Mucosa of descending colon (tissue), 3 donors: ENCODE measurements at regions not wholly inside any gene's neighbourhood (a gene's known extent, or its start where the extent isn't known, plus 50 kb on each side); places are given as distances from the start of the nearest gene placed in this dataset.

Experiments
- ATAC-seq: fragments of 200-7000 bp; cut with Tn5 transposase; one replicate; pipeline ENCODE4 v1.9.1; 2020; ENCODE audit warnings: mild to moderate bottlenecking, moderate library complexity
- DNase-seq, 3 donors: peaks; one replicate each; pipeline ENCODE4 v3.0.0-alpha.2; 2020
- H3K36me3 ChIP-seq: fragments of 200-600 bp; one replicate; pipeline ENCODE4 v1.8.0; 2021; ENCODE audit warnings: low read depth, mild to moderate bottlenecking
- H3K4me1 ChIP-seq: fragments of 200-600 bp; one replicate; pipeline ENCODE4 v1.8.0; 2021; ENCODE audit warnings: low read depth, mild to moderate bottlenecking
- H3K4me3 ChIP-seq: fragments of 200-600 bp; one replicate; pipeline ENCODE4 v1.8.0; 2021; ENCODE audit warnings: mild to moderate bottlenecking
- H3K9me3 ChIP-seq: fragments of 200-600 bp; one replicate; pipeline ENCODE4 v1.8.0; 2021; ENCODE audit warnings: mild to moderate bottlenecking
- CTCF ChIP-seq: fragments of 200-600 bp; IDR thresholded peaks from one replicate; pipeline ENCODE4 v1.8.0; 2022; ENCODE audit warnings: antibody characterized with exemption, mild to moderate bottlenecking
- intact Hi-C, 2 donors: fragments of 100-400 bp; cut with DNase I in 1 of 2; cut with micrococcal nuclease in 1 of 2; formaldehyde crosslinking; loops; one replicate each; pipeline versions ENCODE4 v1.11.0 to v1.11.1; 2022; cut with DNase I, micrococcal nuclease
- donor health status: DM: no; HTN: no; CAD: no; lungs with moderate emphysema.
- donor health status: DM: no; HTN: no; CAD: no.
- donor health status: DM: no; HTN: yes; CAD: no.

- H3K4me3 ChIP-seq = no peak overlapping the region
- intact Hi-C loops = no loop called here
- H3K36me3 ChIP-seq = no peaks in the 10 kb centered on the region
- H3K4me1 ChIP-seq = no peaks in the 10 kb centered on the region
- no peak for TF ChIP-seq CTCF
- no peaks in the 10 kb centered on the region for H3K9me3 ChIP-seq
- no peak for ATAC-seq
- DNase-seq = no peak
These were observed 831.1 kb upstream of the NR2F2 start for GRCh38 chr15:95499397-95499796.

- no peaks in the 10 kb centered on the region for H3K4me1 ChIP-seq
- intact Hi-C loops = no loop called here
- no peak for TF ChIP-seq CTCF
- H3K36me3 ChIP-seq = no peaks in the 10 kb centered on the region
- H3K4me3 ChIP-seq = no peak overlapping the region
- DNase-seq = no peak
- no peak for ATAC-seq
- H3K9me3 ChIP-seq = no peaks in the 10 kb centered on the region
These were observed 828.6 kb upstream of the NR2F2 start for GRCh38 chr15:95501865-95502264.

- Histone ChIP-seq H3K36me3 (no peaks in the 10 kb centered on the region), H3K9me3 (no peaks in the 10 kb centered on the region), H3K4me1 (no peaks in the 10 kb centered on the region), H3K4me3 (no peak overlapping the region)
- DNase-seq (no peak), ATAC-seq (no peak)
- intact Hi-C loops = no loop called here
- no peak for TF ChIP-seq CTCF
These were observed 827.4 kb upstream of the NR2F2 start for GRCh38 chr15:95503107-95503506.

GRCh38 chr15:95503640-95504225 is 826.8 kb upstream of the NR2F2 start:
- Histone ChIP-seq H3K9me3 (no peaks in the 10 kb centered on the region), H3K4me3 (no peak overlapping the region), H3K36me3 (no peaks in the 10 kb centered on the region), H3K4me1 (no peaks in the 10 kb centered on the region)
- no peak for ATAC-seq
- TF ChIP-seq CTCF = no peak
- DNase-seq = no peak
- intact Hi-C loops = no loop called here

- DNase-seq (no peak), ATAC-seq (no peak)
- Histone ChIP-seq H3K36me3 (no peaks in the 10 kb centered on the region), H3K4me3 (no peak overlapping the region), H3K9me3 (no peaks in the 10 kb centered on the region), H3K4me1 (no peaks in the 10 kb centered on the region)
- intact Hi-C loops = no loop called here
- no peak for TF ChIP-seq CTCF
These were observed 818.8 kb upstream of the NR2F2 start for GRCh38 chr15:95511671-95512070.

- no peak for TF ChIP-seq CTCF
- H3K4me1 ChIP-seq = no peaks in the 10 kb centered on the region
- DNase-seq (no peak), ATAC-seq (no peak)
- intact Hi-C loops = no loop called here
- no peaks in the 10 kb centered on the region for H3K9me3 ChIP-seq
- no peak overlapping the region for H3K4me3 ChIP-seq
- H3K36me3 ChIP-seq = no peaks in the 10 kb centered on the region
These were observed 817.6 kb upstream of the NR2F2 start for GRCh38 chr15:95512906-95513305.
